ENCODE measurements at regions not wholly inside any gene's neighbourhood (a gene's known extent, or its start where the extent isn't known, plus 50 kb on each side); places are given as distances from the start of the nearest gene placed in this dataset.

DNA sequence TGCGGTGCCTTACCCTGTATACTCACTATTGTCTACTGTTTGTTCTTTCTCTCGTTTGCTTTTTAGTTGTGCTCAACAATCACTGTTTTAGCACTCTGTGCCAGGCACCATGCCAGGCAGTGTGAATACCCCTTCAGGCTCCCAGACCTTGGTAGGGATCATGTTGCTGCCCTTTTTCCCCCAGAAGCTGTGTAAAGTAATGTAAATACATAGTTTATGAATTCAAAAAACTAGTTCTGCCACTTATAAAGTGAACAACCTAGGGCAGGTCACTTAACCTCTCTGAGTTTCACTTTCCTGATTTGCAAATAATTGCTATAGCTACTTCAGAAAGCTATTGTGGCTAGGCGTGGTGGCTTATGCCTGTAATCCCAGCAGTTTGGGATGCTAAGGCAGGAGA lies 81.0 kb upstream of the CTSC start:
- TF ChIP-seq GABPA (IDR thresholded peaks at IDR 0.05 in 1 of 2, conservative IDR thresholded peaks at IDR 0.05 in 1 of 2) (no peak), ZBTB33 (IDR thresholded peaks at IDR 0.05) (no peak), REST (IDR thresholded peaks at IDR 0.05) (no peak)
- TF ChIP-seq, protein P1, sequence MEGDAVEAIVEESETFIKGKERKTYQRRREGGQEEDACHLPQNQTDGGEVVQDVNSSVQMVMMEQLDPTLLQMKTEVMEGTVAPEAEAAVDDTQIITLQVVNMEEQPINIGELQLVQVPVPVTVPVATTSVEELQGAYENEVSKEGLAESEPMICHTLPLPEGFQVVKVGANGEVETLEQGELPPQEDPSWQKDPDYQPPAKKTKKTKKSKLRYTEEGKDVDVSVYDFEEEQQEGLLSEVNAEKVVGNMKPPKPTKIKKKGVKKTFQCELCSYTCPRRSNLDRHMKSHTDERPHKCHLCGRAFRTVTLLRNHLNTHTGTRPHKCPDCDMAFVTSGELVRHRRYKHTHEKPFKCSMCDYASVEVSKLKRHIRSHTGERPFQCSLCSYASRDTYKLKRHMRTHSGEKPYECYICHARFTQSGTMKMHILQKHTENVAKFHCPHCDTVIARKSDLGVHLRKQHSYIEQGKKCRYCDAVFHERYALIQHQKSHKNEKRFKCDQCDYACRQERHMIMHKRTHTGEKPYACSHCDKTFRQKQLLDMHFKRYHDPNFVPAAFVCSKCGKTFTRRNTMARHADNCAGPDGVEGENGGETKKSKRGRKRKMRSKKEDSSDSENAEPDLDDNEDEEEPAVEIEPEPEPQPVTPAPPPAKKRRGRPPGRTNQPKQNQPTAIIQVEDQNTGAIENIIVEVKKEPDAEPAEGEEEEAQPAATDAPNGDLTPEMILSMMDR (IDR thresholded peaks at IDR 0.05; ENCODE audit: low read depth, low read length, missing input control) = no peak
